SK-N-SH treated with all-trans-retinoic acid at 6 μM for 48 hours (cell line): ENCODE measurements at regions not wholly inside any gene's neighbourhood (a gene's known extent, or its start where the extent isn't known, plus 50 kb on each side); places are given as distances from the start of the nearest gene placed in this dataset.

Source experiments
- BACH2 ChIP-seq: fragments of 250-450 bp; sonication (Bioruptor Pico); IDR thresholded peaks from 2 replicates; pipeline ENCODE4 v1.9.0; 2021; ENCODE audit warnings: mild to moderate bottlenecking, borderline replicate concordance
- CSDC2 ChIP-seq: fragments of 250-450 bp; sonication (Bioruptor Pico); IDR thresholded peaks from 2 replicates; pipeline ENCODE4 v1.5.0; 2020; ENCODE audit warnings: mild to moderate bottlenecking, moderate library complexity
- TCF4 ChIP-seq: fragments of 250-450 bp; sonication (Bioruptor Pico); IDR thresholded peaks from 2 replicates; pipeline ENCODE4 v1.8.0; 2021; ENCODE audit warnings: mild to moderate bottlenecking, moderate library complexity, borderline replicate concordance

DNA sequence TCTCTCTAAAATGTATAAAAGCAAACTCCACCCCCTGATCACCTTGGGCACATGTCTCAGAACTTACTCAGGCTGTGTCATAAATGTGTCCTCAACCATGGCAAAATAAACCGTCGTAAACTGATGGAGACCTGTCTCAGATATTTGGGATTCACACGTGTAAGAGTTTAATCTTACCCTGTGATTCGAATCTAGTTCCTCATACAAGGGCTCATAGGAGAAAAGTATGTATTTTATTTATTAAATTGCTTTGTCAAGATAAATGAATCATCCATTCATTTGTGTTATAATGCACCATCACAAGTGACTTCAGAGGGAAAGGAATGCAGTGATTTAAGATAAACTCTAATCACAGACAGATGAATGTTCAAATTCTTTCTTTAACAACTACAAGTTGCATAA, 712.5 kb upstream of the LRATD1 start:
- TF ChIP-seq CSDC2: no peak
- no peak for TF ChIP-seq TCF4 (CRISPR knock-in tag)
- TF ChIP-seq BACH2 (CRISPR knock-in tag): no peak
